NCI-H1694 treated with DMSO at 0.1 percent for 48 hours (cell line): ENCODE measurements at regions not wholly inside any gene's neighbourhood (a gene's known extent, or its start where the extent isn't known, plus 50 kb on each side); places are given as distances from the start of the nearest gene placed in this dataset.

Experiments used
- DNase-seq: peaks from one replicate; lab custom pipeline; 2025; lab: John Stamatoyannopoulos, UW

- no peak for DNase-seq
Measured at GRCh38 chr2:78301166-78301789, 724.2 kb upstream of the REG3G start.

- no peak for DNase-seq
Measured at GRCh38 chr2:78304678-78305077, 720.8 kb upstream of the REG3G start.

- DNase-seq: no peak
Measured at GRCh38 chr2:78309460-78309859, 716.0 kb upstream of the REG3G start.

- no peak for DNase-seq
Measured at GRCh38 chr2:78315368-78315767, 710.1 kb upstream of the REG3G start.

GRCh38 chr2:78318275-78318674 is 707.2 kb upstream of the REG3G start:
- no peak for DNase-seq

- no peak for DNase-seq
Measured at GRCh38 chr2:78330193-78330592, 695.3 kb upstream of the REG3G start.

GRCh38 chr2:78351208-78351607 is 674.3 kb upstream of the REG3G start:
- DNase-seq: peak; percentile 48

GRCh38 chr2:78353168-78353567 is 672.3 kb upstream of the REG3G start:
- DNase-seq: no peak

- no peak for DNase-seq
Measured at GRCh38 chr2:78355967-78356366, 669.5 kb upstream of the REG3G start.

- DNase-seq: no peak
Measured at GRCh38 chr2:78383576-78383975, 641.9 kb upstream of the REG3G start.

- DNase-seq: no peak
Measured at GRCh38 chr2:78397198-78397597, 628.3 kb upstream of the REG3G start.

- DNase-seq: no peak
Measured at GRCh38 chr2:78407960-78408794, 617.3 kb upstream of the REG3G start.

- DNase-seq: no peak
Measured at GRCh38 chr2:78408795-78409118, 616.7 kb upstream of the REG3G start.

GRCh38 chr2:78411303-78411702 is 614.2 kb upstream of the REG3G start:
- no peak for DNase-seq

- DNase-seq: no peak
Measured at GRCh38 chr2:78416625-78417300, 608.7 kb upstream of the REG3G start.

GRCh38 chr2:78417355-78417754 is 608.1 kb upstream of the REG3G start:
- DNase-seq: no peak

- DNase-seq: peak; percentile 25
Measured at GRCh38 chr2:78418021-78418420, 607.5 kb upstream of the REG3G start.

GRCh38 chr2:78420132-78420531 is 605.4 kb upstream of the REG3G start:
- no peak for DNase-seq

GRCh38 chr2:78423631-78424030 is 601.9 kb upstream of the REG3G start:
- DNase-seq: no peak

- DNase-seq: no peak
Measured at GRCh38 chr2:78427170-78427569, 598.3 kb upstream of the REG3G start.

GRCh38 chr2:78431241-78431640 is 594.3 kb upstream of the REG3G start:
- no peak for DNase-seq

GRCh38 chr2:78439122-78439521 is 586.4 kb upstream of the REG3G start:
- no peak for DNase-seq

- DNase-seq: no peak
Measured at GRCh38 chr2:78455586-78455985, 569.9 kb upstream of the REG3G start.
